ENCODE measurements at regions not wholly inside any gene's neighbourhood (a gene's known extent, or its start where the extent isn't known, plus 50 kb on each side); places are given as distances from the start of the nearest gene placed in this dataset.

- Histone ChIP-seq H3K4me2 (ENCODE audit: low read length) (no peak overlapping the region), H3K4me3 (ENCODE audit: low read depth, low read length, poor library complexity, severe bottlenecking) (no peak overlapping the region), H3K9me2 (ENCODE audit: insufficient read depth, low read length) (no peaks in the 10 kb centered on the region), H3K9me3 (ENCODE audit: low read length) (no peaks in the 10 kb centered on the region), H3K27ac (ENCODE audit: low read depth, low read length, poor library complexity, severe bottlenecking) (no peak overlapping the region), H3K36me3 (ENCODE audit: insufficient read depth, low read length) (no peaks in the 10 kb centered on the region), H2AFZ (ENCODE audit: low read length) (no peak overlapping the region), H4K20me1 (ENCODE audit: insufficient read depth, low read length) (no peaks in the 10 kb centered on the region), H3K4me1 (ENCODE audit: insufficient read depth, low read length, poor library complexity, severe bottlenecking) (no peaks in the 10 kb centered on the region), H3K79me2 (ENCODE audit: insufficient read depth, low read depth, low read length) (no peaks in the 10 kb centered on the region)
- DNase-seq (ENCODE audit: low spot score) = no peak
- POLR2A ChIA-PET = no interaction called here
- CTCF ChIA-PET (ENCODE audit: unreplicated experiment) = no interaction called here
- TF ChIP-seq EZH2phosphoT487 (IDR thresholded peaks at IDR 0.05; ENCODE audit: borderline replicate concordance, low read depth, low read length) (no peak), CTCF (conservative IDR thresholded peaks at IDR 0.05; ENCODE audit: low read length) (no peak)
- intact Hi-C loops (cut with micrococcal nuclease; ENCODE audit: unreplicated experiment) = no loop called here
- BruUV-seq (replicated peaks) = no TSS peak
Measured at GRCh38 chr7:1296356-1296981, 63.8 kb downstream of the UNCX start.

- POLR2A ChIA-PET = no interaction called here
- H2AFZ ChIP-seq (ENCODE audit: low read length) = no peak overlapping the region
- no peaks in the 10 kb centered on the region for H3K79me2 ChIP-seq (ENCODE audit: insufficient read depth, low read depth, low read length)
- CTCF ChIA-PET (ENCODE audit: unreplicated experiment) = no interaction called here
- no peak overlapping the region for H3K4me3 ChIP-seq (ENCODE audit: low read depth, low read length, poor library complexity, severe bottlenecking)
- no peaks in the 10 kb centered on the region for H3K36me3 ChIP-seq (ENCODE audit: insufficient read depth, low read length)
- H3K9me2 ChIP-seq (ENCODE audit: insufficient read depth, low read length) = no peaks in the 10 kb centered on the region
- no peaks in the 10 kb centered on the region for H3K9me3 ChIP-seq (ENCODE audit: low read length)
- no peaks in the 10 kb centered on the region for H3K4me1 ChIP-seq (ENCODE audit: insufficient read depth, low read length, poor library complexity, severe bottlenecking)
- H4K20me1 ChIP-seq (ENCODE audit: insufficient read depth, low read length) = no peaks in the 10 kb centered on the region
- no peak overlapping the region for H3K4me2 ChIP-seq (ENCODE audit: low read length)
- DNase-seq (ENCODE audit: low spot score) = no peak
- BruUV-seq (replicated peaks) = no TSS peak
- TF ChIP-seq CTCF (conservative IDR thresholded peaks at IDR 0.05; ENCODE audit: low read length) (no peak), EZH2phosphoT487 (IDR thresholded peaks at IDR 0.05; ENCODE audit: borderline replicate concordance, low read depth, low read length) (no peak)
- intact Hi-C loops (cut with micrococcal nuclease; ENCODE audit: unreplicated experiment) = no loop called here
- no peak overlapping the region for H3K27ac ChIP-seq (ENCODE audit: low read depth, low read length, poor library complexity, severe bottlenecking)
Measured at GRCh38 chr7:1297017-1297960, 64.6 kb downstream of the UNCX start.
